ENCODE measurements at regions not wholly inside any gene's neighbourhood (a gene's known extent, or its start where the extent isn't known, plus 50 kb on each side); places are given as distances from the start of the nearest gene placed in this dataset.

- peak; percentile 25 for DNase-seq (ENCODE audit: low spot score)
- TF ChIP-seq CTCF (conservative IDR thresholded peaks at IDR 0.05; ENCODE audit: low read depth), result peak; percentile 66
- ChIA-PET CTCF (interaction anchor here (0.5 kb wide), 1 partner anchor 54 kb away, joined by 3 read pairs; no protein-coding TSS in a partner anchor), POLR2A (ENCODE audit: low non-redundant PET) (no interaction called here)
- no peak overlapping the region for H3K27ac ChIP-seq
Measured at GRCh38 chr2:18435426-18436037, 124.9 kb downstream of the RDH14 start.

- no peak for TF ChIP-seq CTCF (conservative IDR thresholded peaks at IDR 0.05; ENCODE audit: low read depth)
- CTCF ChIA-PET, result no interaction called here
- POLR2A ChIA-PET (ENCODE audit: low non-redundant PET), result interaction anchor here (0.6 kb wide), 1 partner anchor 86 kb away, joined by 3 read pairs; no protein-coding TSS in a partner anchor
- no peak overlapping the region for H3K27ac ChIP-seq
- DNase-seq (ENCODE audit: low spot score), result no peak
Measured at GRCh38 chr2:18433872-18434271, 126.6 kb downstream of the RDH14 start.

- no peak for DNase-seq (ENCODE audit: low spot score)
- POLR2A ChIA-PET (ENCODE audit: low non-redundant PET), result no interaction called here
- TF ChIP-seq CTCF (conservative IDR thresholded peaks at IDR 0.05; ENCODE audit: low read depth), result no peak
- H3K27ac ChIP-seq, result no peak overlapping the region
- CTCF ChIA-PET, result no interaction called here
Measured at GRCh38 chr2:18432999-18433398, 127.5 kb downstream of the RDH14 start.

- no peak overlapping the region for H3K27ac ChIP-seq
- no peak for DNase-seq (ENCODE audit: low spot score)
- TF ChIP-seq CTCF (conservative IDR thresholded peaks at IDR 0.05; ENCODE audit: low read depth), result no peak
- CTCF ChIA-PET, result no interaction called here
- POLR2A ChIA-PET (ENCODE audit: low non-redundant PET), result no interaction called here
Measured at GRCh38 chr2:18430996-18431748, 129.3 kb downstream of the RDH14 start.

- H3K27ac ChIP-seq, result no peak overlapping the region
- no peak for DNase-seq (ENCODE audit: low spot score)
- TF ChIP-seq CTCF (conservative IDR thresholded peaks at IDR 0.05; ENCODE audit: low read depth), result no peak
- ChIA-PET POLR2A (ENCODE audit: low non-redundant PET) (no interaction called here), CTCF (no interaction called here)
Measured at GRCh38 chr2:18428516-18428915, 131.9 kb downstream of the RDH14 start.

- ChIA-PET POLR2A (ENCODE audit: low non-redundant PET) (no interaction called here), CTCF (no interaction called here)
- no peak for TF ChIP-seq CTCF (conservative IDR thresholded peaks at IDR 0.05; ENCODE audit: low read depth)
- no peak for DNase-seq (ENCODE audit: low spot score)
- H3K27ac ChIP-seq, result no peak overlapping the region
Measured at GRCh38 chr2:18427762-18428161, 132.7 kb downstream of the RDH14 start.
